SU-DHL-6 (cell line): ENCODE measurements at regions not wholly inside any gene's neighbourhood (a gene's known extent, or its start where the extent isn't known, plus 50 kb on each side); places are given as distances from the start of the nearest gene placed in this dataset.

Experiments
- H2AFZ ChIP-seq: fragments of 200-600 bp; sonication (generic); 2 replicates; pipeline ENCODE4 v1.6.1; 2014; ENCODE audit warnings: low read depth, mild to moderate bottlenecking, moderate library complexity, mixed read lengths, antibody characterized with exemption, low read length; ENCODE audit not compliant: severe bottlenecking
- H3F3A ChIP-seq: fragments of 200-600 bp; shearing (Covaris generic); 2 replicates; pipeline ENCODE4 v1.6.0; 2016; ENCODE audit warnings: antibody characterized with exemption, mild to moderate bottlenecking; ENCODE audit not compliant: insufficient read depth
- H3K27ac ChIP-seq: fragments of 200-600 bp; sonication (generic); 2 replicates; pipeline ENCODE4 v1.5.1; 2016; ENCODE audit warnings: low read depth, mild to moderate bottlenecking, low read length, moderate library complexity, mixed read lengths
- H3K27me3 ChIP-seq: fragments of 200-600 bp; sonication (generic), shearing (Covaris generic); 2 replicates; pipeline ENCODE4 v1.6.0; 2014; ENCODE audit warnings: mild to moderate bottlenecking, low read length
- H3K36me3 ChIP-seq: fragments of 200-600 bp; sonication (generic); 2 replicates; pipeline ENCODE4 v1.6.1; 2014; ENCODE audit warnings: mild to moderate bottlenecking, low read length, mixed read lengths
- H3K4me2 ChIP-seq: fragments of 300-600, 200-600 bp; shearing (Covaris generic), sonication (generic); 2 replicates; pipeline ENCODE4 v1.6.0; 2014; ENCODE audit warnings: low read length, low read depth, mild to moderate bottlenecking; ENCODE audit not compliant: poor library complexity, severe bottlenecking
- H3K4me3 ChIP-seq: fragments of 200-600 bp; sonication (generic); 2 replicates; pipeline ENCODE4 v1.5.1; 2014; ENCODE audit warnings: antibody characterized with exemption, low read length, mild to moderate bottlenecking, mixed read lengths; ENCODE audit not compliant: insufficient read depth, poor library complexity, severe bottlenecking
- H3K79me2 ChIP-seq: fragments of 200-600 bp; sonication (generic); 2 replicates; pipeline ENCODE4 v1.6.1; 2014; ENCODE audit warnings: mild to moderate bottlenecking, low read length, moderate library complexity; ENCODE audit not compliant: insufficient read depth
- H3K9ac ChIP-seq: fragments of 200-600 bp; sonication (generic); 2 replicates; pipeline ENCODE4 v1.7.0; 2014; ENCODE audit warnings: mild to moderate bottlenecking, low read length
- H3K9me2 ChIP-seq: fragments of 200-600 bp; sonication (generic); replicated peaks from 2 replicates; pipeline ENCODE4 v1.6.1; 2014; ENCODE audit warnings: low read length; ENCODE audit not compliant: insufficient read depth
- H3K9me3 ChIP-seq: fragments of 200-600 bp; sonication (generic); 2 replicates; pipeline ENCODE4 v1.6.1; 2014; ENCODE audit warnings: low read length, mixed read lengths; ENCODE audit not compliant: insufficient read depth
- H4K20me1 ChIP-seq: fragments of 200-600 bp; sonication (generic); 2 replicates; pipeline ENCODE4 v1.6.1; 2014; ENCODE audit warnings: low read depth, mild to moderate bottlenecking, antibody characterized with exemption, low read length, moderate library complexity, mixed read lengths
- EZH2phosphoT487 ChIP-seq: fragments of 200-600 bp; sonication (generic), shearing (Covaris generic); conservative IDR thresholded peaks from 2 replicates; pipeline ENCODE4 v1.6.1; 2018; ENCODE audit warnings: mild to moderate bottlenecking, antibody characterized with exemption, low read length, moderate library complexity, mixed read lengths
- TF ChIP-seq, protein P1 (sequence below): fragments of 200-600 bp; sonication (generic); IDR thresholded peaks from one replicate; pipeline ENCODE4 v1.5.1; 2017; ENCODE audit warnings: antibody characterized with exemption, mild to moderate bottlenecking, low read length, moderate library complexity; ENCODE audit not compliant: insufficient read depth, poor library complexity, severe bottlenecking

DNA sequence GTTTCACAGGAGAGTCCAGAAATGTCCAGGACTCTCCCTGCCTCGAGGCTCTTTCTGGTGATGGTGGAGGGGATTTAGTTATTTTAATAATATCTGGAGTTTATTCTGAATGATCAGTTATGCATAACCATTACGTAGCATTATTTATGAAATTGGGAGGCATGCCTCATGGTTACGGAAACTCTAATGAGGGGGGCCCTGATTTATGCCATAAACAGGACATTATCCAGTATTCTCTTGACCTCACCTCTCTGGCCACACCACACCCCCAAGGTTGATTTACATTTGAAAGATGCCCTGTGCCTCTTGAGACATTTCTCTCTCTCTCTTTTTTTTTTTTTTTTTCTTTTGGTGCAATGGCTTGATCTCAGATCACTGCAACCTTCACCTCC lies 268.8 kb downstream of the TFAP2C start:
- Histone ChIP-seq H3K9me3 (no peaks in the 10 kb centered on the region), H2AFZ (no peak overlapping the region), H4K20me1 (no peaks in the 10 kb centered on the region), H3F3A (no peaks in the 10 kb centered on the region), H3K4me3 (no peak overlapping the region), H3K9ac (no peak overlapping the region), H3K4me2 (no peak overlapping the region), H3K36me3 (no peaks in the 10 kb centered on the region), H3K9me2 (no peaks in the 10 kb centered on the region), H3K27ac (no peak overlapping the region), H3K27me3 (no peaks in the 10 kb centered on the region), H3K79me2 (no peaks in the 10 kb centered on the region)
- TF ChIP-seq, protein P1, sequence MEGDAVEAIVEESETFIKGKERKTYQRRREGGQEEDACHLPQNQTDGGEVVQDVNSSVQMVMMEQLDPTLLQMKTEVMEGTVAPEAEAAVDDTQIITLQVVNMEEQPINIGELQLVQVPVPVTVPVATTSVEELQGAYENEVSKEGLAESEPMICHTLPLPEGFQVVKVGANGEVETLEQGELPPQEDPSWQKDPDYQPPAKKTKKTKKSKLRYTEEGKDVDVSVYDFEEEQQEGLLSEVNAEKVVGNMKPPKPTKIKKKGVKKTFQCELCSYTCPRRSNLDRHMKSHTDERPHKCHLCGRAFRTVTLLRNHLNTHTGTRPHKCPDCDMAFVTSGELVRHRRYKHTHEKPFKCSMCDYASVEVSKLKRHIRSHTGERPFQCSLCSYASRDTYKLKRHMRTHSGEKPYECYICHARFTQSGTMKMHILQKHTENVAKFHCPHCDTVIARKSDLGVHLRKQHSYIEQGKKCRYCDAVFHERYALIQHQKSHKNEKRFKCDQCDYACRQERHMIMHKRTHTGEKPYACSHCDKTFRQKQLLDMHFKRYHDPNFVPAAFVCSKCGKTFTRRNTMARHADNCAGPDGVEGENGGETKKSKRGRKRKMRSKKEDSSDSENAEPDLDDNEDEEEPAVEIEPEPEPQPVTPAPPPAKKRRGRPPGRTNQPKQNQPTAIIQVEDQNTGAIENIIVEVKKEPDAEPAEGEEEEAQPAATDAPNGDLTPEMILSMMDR = no peak
- no peak for TF ChIP-seq EZH2phosphoT487

DNA sequence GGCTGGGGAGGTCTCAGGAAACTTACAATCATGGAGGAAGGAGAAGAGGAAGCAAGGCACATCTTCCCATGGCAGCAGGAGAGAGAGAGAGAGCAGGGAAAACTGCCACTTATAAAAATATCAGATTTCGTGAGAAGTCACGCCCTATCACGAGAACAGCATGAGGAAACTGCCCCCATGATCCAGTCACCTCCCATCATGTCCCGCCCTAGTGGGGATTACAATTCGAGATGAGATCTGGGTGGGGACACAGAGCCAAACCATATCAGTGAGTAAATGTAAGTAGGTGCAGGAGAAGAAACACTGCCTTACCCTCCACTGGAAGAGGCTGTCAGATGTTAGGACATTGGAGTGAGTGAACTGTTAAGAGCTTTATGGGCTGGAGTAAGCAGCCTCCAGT lies 270.4 kb downstream of the TFAP2C start:
- Histone ChIP-seq H3K36me3 (no peaks in the 10 kb centered on the region), H3K79me2 (no peaks in the 10 kb centered on the region), H3K27ac (no peak overlapping the region), H3F3A (no peaks in the 10 kb centered on the region), H4K20me1 (no peaks in the 10 kb centered on the region), H3K27me3 (no peaks in the 10 kb centered on the region), H3K9ac (no peak overlapping the region), H2AFZ (no peak overlapping the region), H3K4me3 (no peak overlapping the region), H3K9me3 (no peaks in the 10 kb centered on the region), H3K4me2 (no peak overlapping the region), H3K9me2 (no peaks in the 10 kb centered on the region)
- TF ChIP-seq EZH2phosphoT487 = no peak
- TF ChIP-seq, protein P1 = no peak

DNA sequence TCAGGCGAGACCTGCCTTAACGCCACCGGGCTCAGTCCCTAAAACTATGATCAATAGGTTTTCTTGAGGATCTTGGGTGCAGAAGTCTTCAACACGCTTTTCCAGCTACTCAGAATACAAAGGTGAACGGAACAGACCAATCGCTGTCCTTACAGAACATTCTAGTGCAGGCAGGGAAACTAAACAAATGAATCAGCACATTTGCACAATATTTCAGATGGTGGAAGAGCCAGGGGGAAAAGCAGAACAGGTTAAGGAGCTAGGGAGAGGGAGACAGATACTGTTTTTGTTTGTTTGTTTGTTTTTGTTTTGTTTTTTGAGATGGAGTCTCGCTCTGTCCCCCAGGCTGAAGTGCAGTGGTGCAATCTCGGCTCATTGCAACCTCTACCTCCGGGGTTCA lies 271.1 kb downstream of the TFAP2C start:
- TF ChIP-seq EZH2phosphoT487 = no peak
- TF ChIP-seq, protein P1 = no peak
- Histone ChIP-seq H3K9ac (no peak overlapping the region), H3K79me2 (no peaks in the 10 kb centered on the region), H3F3A (no peaks in the 10 kb centered on the region), H2AFZ (no peak overlapping the region), H3K36me3 (no peaks in the 10 kb centered on the region), H4K20me1 (no peaks in the 10 kb centered on the region), H3K27ac (no peak overlapping the region), H3K9me3 (no peaks in the 10 kb centered on the region), H3K9me2 (no peaks in the 10 kb centered on the region), H3K4me2 (no peak overlapping the region), H3K4me3 (no peak overlapping the region), H3K27me3 (no peaks in the 10 kb centered on the region)

DNA sequence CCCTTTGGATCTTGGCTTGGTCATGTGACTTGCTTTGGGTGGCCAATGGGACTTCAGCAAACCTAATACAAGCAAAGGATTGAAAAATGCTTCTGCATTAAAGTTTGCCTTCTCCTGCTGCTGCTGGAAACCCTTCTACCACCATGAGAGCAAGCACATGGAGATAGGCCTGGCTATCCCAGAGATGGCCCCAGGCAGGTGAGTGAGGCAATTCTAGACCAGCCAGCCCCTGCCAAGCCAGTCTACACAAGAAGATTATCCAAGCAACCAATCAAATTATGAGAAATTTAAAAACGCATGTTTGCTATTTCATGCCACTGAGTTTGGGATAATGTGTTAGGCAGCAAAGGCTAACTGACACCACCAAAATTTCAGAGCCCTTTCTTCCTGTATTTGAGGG lies 274.3 kb downstream of the TFAP2C start:
- H3K4me2 ChIP-seq = no peak overlapping the region
- no peaks in the 10 kb centered on the region for H3K9me3 ChIP-seq
- TF ChIP-seq EZH2phosphoT487 = no peak
- TF ChIP-seq, protein P1 = no peak
- no peaks in the 10 kb centered on the region for H3K9me2 ChIP-seq
- H3K79me2 ChIP-seq = no peaks in the 10 kb centered on the region
- H3K36me3 ChIP-seq = no peaks in the 10 kb centered on the region
- H3F3A ChIP-seq = no peaks in the 10 kb centered on the region
- no peak overlapping the region for H3K9ac ChIP-seq
- H3K27ac ChIP-seq = no peak overlapping the region
- H3K4me3 ChIP-seq = no peak overlapping the region
- H2AFZ ChIP-seq = no peak overlapping the region
- no peaks in the 10 kb centered on the region for H4K20me1 ChIP-seq
- H3K27me3 ChIP-seq = no peaks in the 10 kb centered on the region
